ENCODE measurements at regions not wholly inside any gene's neighbourhood (a gene's known extent, or its start where the extent isn't known, plus 50 kb on each side); places are given as distances from the start of the nearest gene placed in this dataset.
A peak's percentile ranks its signal among the peaks of the same experiment; 100 is the strongest.

- Mint-ChIP-seq H3K4me3 (no peak overlapping the region), H3K9me3 (peaks cover 3% of the 10 kb centered on the region), H3K36me3 (ENCODE audit: insufficient read depth) (no peaks in the 10 kb centered on the region), H3K4me1 (ENCODE audit: low read depth) (peaks cover 62% of the 10 kb centered on the region), H3K27me3 (ENCODE audit: low read depth) (no peaks in the 10 kb centered on the region)
- DNase-seq (no peak), ATAC-seq (no peak)
Observed at GRCh38 chr5:40389591-40389990, 290.1 kb upstream of the PTGER4 start.

GRCh38 chr5:40386289-40386688, 293.4 kb upstream of the PTGER4 start:
- H3K9me3 Mint-ChIP-seq: peaks cover 3% of the 10 kb centered on the region
- ATAC-seq: peak; percentile 16 to 19
- H3K4me1 Mint-ChIP-seq (ENCODE audit: low read depth): peaks cover 86% of the 10 kb centered on the region
- no peak overlapping the region for H3K4me3 Mint-ChIP-seq
- H3K36me3 Mint-ChIP-seq (ENCODE audit: insufficient read depth): no peaks in the 10 kb centered on the region
- no peaks in the 10 kb centered on the region for H3K27me3 Mint-ChIP-seq (ENCODE audit: low read depth)
- no peak for DNase-seq

DNA sequence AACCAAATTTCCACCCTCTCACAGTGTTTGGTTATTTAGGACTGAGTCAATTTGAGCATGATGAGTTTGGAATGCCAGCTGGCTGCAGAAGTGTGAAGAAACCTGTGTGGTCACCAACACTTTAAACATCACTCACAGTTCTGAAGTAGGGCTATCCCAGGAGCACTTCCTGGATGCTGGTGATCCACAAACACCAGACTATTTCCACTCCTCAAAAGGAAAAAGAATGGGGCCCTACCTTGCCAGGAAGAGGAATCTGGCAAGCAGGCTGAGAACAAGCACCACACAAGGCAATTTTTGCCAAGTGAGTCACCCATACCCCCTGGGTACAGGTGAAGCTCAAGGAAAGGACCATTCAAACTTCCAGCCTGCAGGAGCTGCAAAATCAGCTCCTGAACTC, 294.2 kb upstream of the PTGER4 start:
- H3K4me1 Mint-ChIP-seq (ENCODE audit: low read depth): peaks cover 86% of the 10 kb centered on the region
- H3K27me3 Mint-ChIP-seq (ENCODE audit: low read depth): no peaks in the 10 kb centered on the region
- DNase-seq (no peak), ATAC-seq (no peak)
- no peak overlapping the region for H3K4me3 Mint-ChIP-seq
- H3K9me3 Mint-ChIP-seq: peaks cover 3% of the 10 kb centered on the region
- H3K36me3 Mint-ChIP-seq (ENCODE audit: insufficient read depth): no peaks in the 10 kb centered on the region

GRCh38 chr5:40384782-40385390, 294.8 kb upstream of the PTGER4 start:
- peaks cover 84% of the 10 kb centered on the region for H3K4me1 Mint-ChIP-seq (ENCODE audit: low read depth)
- H3K36me3 Mint-ChIP-seq (ENCODE audit: insufficient read depth): no peaks in the 10 kb centered on the region
- no peak for ATAC-seq
- no peak for DNase-seq
- H3K9me3 Mint-ChIP-seq: peaks cover 8% of the 10 kb centered on the region
- H3K4me3 Mint-ChIP-seq: peak overlapping the region; percentile 54
- no peaks in the 10 kb centered on the region for H3K27me3 Mint-ChIP-seq (ENCODE audit: low read depth)

GRCh38 chr5:40383749-40384651, 295.7 kb upstream of the PTGER4 start:
- H3K9me3 Mint-ChIP-seq: peaks cover 9% of the 10 kb centered on the region
- peaks cover 80% of the 10 kb centered on the region for H3K4me1 Mint-ChIP-seq (ENCODE audit: low read depth)
- peak overlapping the region; percentile 61 for H3K4me3 Mint-ChIP-seq
- no peaks in the 10 kb centered on the region for H3K27me3 Mint-ChIP-seq (ENCODE audit: low read depth)
- ATAC-seq (peak; percentile 82 to 85), DNase-seq (no peak)
- H3K36me3 Mint-ChIP-seq (ENCODE audit: insufficient read depth): no peaks in the 10 kb centered on the region

DNA sequence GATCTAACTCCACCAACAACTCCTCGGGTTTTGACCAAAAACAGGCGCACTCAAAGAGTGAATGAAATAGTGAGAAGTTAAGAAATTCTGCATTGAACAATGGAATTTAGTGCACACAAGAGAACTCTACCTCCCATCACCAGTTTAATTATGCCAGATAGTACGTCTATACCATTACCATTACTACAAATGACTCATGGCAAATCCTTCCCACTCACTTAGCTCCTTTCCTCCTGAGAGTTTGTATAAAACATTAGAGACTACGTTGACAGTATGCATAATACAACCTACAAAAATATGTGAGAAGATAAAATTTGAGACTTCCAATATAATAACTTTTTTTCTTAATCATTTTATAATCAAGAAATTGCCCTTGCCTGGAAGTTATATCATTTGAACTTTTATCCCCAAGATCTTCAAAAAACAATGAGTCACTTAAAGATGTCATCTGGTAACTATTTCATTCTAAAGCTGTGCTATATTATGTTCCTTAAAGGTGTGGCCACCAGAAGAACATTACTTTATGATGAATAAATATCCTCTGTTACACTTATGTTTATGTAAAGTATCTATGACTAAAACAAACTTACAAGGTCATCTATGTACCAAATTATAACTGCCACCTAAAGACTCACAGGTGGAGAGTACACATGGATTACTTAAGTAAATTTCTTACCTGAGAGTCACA, 297.9 kb upstream of the PTGER4 start:
- H3K36me3 Mint-ChIP-seq (ENCODE audit: insufficient read depth): no peaks in the 10 kb centered on the region
- ATAC-seq: peak; percentile 41 to 44
- H3K27me3 Mint-ChIP-seq (ENCODE audit: low read depth): no peaks in the 10 kb centered on the region
- H3K9me3 Mint-ChIP-seq: peaks cover 14% of the 10 kb centered on the region
- DNase-seq: no peak
- H3K4me3 Mint-ChIP-seq: no peak overlapping the region
- H3K4me1 Mint-ChIP-seq (ENCODE audit: low read depth): peaks cover 83% of the 10 kb centered on the region

DNA sequence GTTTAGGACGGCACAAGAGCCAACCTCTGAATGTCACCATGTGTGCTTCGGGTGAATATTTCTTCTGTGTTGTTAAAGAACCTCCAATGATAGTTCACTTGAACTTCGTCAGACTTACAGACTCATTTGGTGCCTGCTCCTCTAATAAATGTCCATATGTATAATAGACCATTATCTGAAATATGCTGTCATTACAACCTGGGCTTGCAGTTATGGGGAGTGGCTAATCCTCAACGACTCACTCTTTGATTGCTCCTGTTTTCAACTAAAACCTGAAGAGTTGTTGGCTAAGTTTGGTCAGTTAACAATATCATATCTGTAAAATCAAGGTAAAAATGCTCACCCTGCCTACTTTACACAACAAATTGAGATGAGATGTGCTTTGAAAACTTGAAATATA, 298.7 kb upstream of the PTGER4 start:
- Mint-ChIP-seq H3K9me3 (peaks cover 14% of the 10 kb centered on the region), H3K27me3 (ENCODE audit: low read depth) (no peaks in the 10 kb centered on the region), H3K36me3 (ENCODE audit: insufficient read depth) (no peaks in the 10 kb centered on the region), H3K4me3 (no peak overlapping the region), H3K4me1 (ENCODE audit: low read depth) (peaks cover 79% of the 10 kb centered on the region)
- ATAC-seq: no peak
- no peak for DNase-seq

- peak overlapping the region; percentile 31 for H3K4me3 Mint-ChIP-seq
- H3K4me1 Mint-ChIP-seq (ENCODE audit: low read depth): peaks cover 55% of the 10 kb centered on the region
- H3K9me3 Mint-ChIP-seq: peaks cover 14% of the 10 kb centered on the region
- DNase-seq: no peak
- ATAC-seq: peak; percentile 39 to 42
- no peaks in the 10 kb centered on the region for H3K36me3 Mint-ChIP-seq (ENCODE audit: insufficient read depth)
- H3K27me3 Mint-ChIP-seq (ENCODE audit: low read depth): no peaks in the 10 kb centered on the region
Observed at GRCh38 chr5:40378396-40379177, 301.1 kb upstream of the PTGER4 start.

DNA sequence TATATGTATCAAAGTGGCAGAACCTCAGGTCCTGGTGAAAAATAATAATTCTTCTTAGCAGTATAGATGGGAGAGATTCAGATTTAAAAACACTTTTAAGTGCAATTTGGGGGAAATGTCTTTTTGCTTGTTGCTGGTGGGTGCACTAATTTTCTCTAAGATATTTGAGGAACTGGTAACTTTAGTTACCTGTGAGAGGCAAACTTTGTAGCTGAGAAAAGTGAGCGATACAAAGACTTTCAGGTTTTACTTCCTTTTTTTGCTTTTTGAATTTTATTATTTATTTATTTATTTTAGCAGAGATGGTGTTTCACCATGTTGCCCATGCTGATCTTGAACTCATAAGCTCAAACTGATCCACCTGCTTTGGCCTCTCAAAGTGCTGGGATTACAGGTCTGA, 303.1 kb upstream of the PTGER4 start:
- Mint-ChIP-seq H3K9me3 (peaks cover 14% of the 10 kb centered on the region), H3K4me1 (ENCODE audit: low read depth) (peaks cover 36% of the 10 kb centered on the region), H3K36me3 (ENCODE audit: insufficient read depth) (no peaks in the 10 kb centered on the region), H3K27me3 (ENCODE audit: low read depth) (no peaks in the 10 kb centered on the region), H3K4me3 (no peak overlapping the region)
- DNase-seq: no peak
- no peak for ATAC-seq

- H3K4me1 Mint-ChIP-seq (ENCODE audit: low read depth): peaks cover 22% of the 10 kb centered on the region
- no peak for DNase-seq
- no peak overlapping the region for H3K4me3 Mint-ChIP-seq
- peaks cover 20% of the 10 kb centered on the region for H3K9me3 Mint-ChIP-seq
- no peaks in the 10 kb centered on the region for H3K36me3 Mint-ChIP-seq (ENCODE audit: insufficient read depth)
- H3K27me3 Mint-ChIP-seq (ENCODE audit: low read depth): no peaks in the 10 kb centered on the region
- no peak for ATAC-seq
Observed at GRCh38 chr5:40374853-40375252, 304.9 kb upstream of the PTGER4 start.

DNA sequence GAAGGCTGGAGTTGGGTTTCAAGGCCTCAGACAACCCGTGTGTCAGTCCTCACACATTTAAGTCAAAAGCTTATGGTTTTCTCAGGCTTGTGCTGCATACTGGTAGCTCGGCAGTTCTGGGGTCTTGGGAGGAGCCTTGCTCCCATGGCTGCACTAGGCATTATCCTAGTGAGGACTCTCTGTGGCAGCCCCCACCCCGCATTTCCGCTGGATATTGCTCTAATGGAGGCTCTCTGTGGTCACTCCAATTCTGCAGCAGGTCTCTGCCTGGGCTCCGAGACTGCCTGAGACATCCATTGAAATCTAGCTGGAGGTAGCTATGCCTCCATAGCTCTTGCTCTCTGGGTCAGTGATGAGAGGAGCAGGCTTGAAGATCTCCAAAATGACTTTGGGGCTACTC, 311.5 kb upstream of the PTGER4 start:
- Mint-ChIP-seq H3K4me1 (ENCODE audit: low read depth) (peaks cover 20% of the 10 kb centered on the region), H3K36me3 (ENCODE audit: insufficient read depth) (no peaks in the 10 kb centered on the region), H3K9me3 (peaks cover 12% of the 10 kb centered on the region), H3K27me3 (ENCODE audit: low read depth) (no peaks in the 10 kb centered on the region), H3K4me3 (no peak overlapping the region)
- ATAC-seq (no peak), DNase-seq (no peak)

- peaks cover 17% of the 10 kb centered on the region for H3K9me3 Mint-ChIP-seq
- no peak for DNase-seq
- no peak overlapping the region for H3K4me3 Mint-ChIP-seq
Observed at GRCh38 chr5:40367255-40367654, 312.5 kb upstream of the PTGER4 start.

DNA sequence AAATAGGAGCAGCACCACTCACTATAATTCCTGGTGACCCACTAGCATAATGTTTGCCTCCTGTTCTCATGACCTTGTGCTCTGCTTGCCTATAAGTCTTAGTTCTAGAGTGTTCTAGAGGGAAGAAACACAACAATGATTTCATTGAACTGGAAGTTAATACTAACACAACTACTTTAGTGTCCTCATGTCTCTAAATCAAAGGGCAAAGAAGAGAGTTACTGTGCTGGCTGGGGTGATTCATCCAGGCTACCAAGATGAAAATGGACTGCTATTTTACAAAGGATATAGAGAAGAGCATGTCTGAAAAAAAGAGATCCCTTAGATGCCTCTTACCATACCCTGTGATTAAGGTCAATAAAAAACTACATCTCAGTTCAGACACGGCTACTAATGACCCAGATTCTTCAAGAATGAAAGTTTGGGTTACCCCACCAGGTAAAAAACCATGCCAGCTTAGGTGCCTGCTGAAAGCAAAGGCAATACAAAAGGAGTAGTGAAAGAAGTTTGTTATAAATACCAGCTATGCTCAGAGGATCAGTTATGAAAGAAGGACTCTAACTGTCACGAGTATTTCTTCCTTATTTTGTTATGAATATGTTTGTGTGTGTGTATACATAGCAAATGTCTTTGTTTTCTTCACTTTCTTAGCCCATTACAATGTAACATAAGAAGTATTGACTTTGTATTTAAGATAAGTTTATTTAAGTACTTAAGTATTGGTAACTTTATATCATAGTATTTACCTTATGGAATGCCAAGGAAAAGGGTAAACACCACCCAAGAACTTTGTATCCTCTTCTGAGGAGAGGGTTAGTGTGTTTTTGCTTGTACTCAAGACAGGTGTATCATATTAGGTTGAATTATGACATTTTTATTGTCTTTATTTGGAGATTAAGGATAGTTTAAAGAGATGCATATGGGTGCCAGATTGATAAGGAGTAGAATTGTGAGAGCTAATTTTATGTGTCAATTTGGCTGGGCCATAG, 314.1 kb upstream of the PTGER4 start:
- Mint-ChIP-seq H3K4me1 (ENCODE audit: low read depth) (peaks cover 27% of the 10 kb centered on the region), H3K36me3 (ENCODE audit: insufficient read depth) (no peaks in the 10 kb centered on the region), H3K27me3 (ENCODE audit: low read depth) (no peaks in the 10 kb centered on the region), H3K4me3 (no peak overlapping the region), H3K9me3 (peaks cover 11% of the 10 kb centered on the region)
- DNase-seq (no peak), ATAC-seq (no peak)

More at GRCh38 chr5:40367255-40367654, 312.5 kb upstream of the PTGER4 start:
- peaks cover 20% of the 10 kb centered on the region for H3K4me1 Mint-ChIP-seq (ENCODE audit: low read depth)
- ATAC-seq: no peak
- H3K36me3 Mint-ChIP-seq (ENCODE audit: insufficient read depth): no peaks in the 10 kb centered on the region
- H3K27me3 Mint-ChIP-seq (ENCODE audit: low read depth): no peaks in the 10 kb centered on the region
